ENCODE measurements at regions not wholly inside any gene's neighbourhood (a gene's known extent, or its start where the extent isn't known, plus 50 kb on each side); places are given as distances from the start of the nearest gene placed in this dataset.

GRCh38 chr3:127038466-127038865 is 55.6 kb downstream of the PLXNA1 start:
- Histone ChIP-seq H3K27me3 (ENCODE audit: control insufficient read depth in 2 of 2, insufficient read depth in 2 of 2, low read length in 2 of 2) (no peaks in the 10 kb centered on the region), H3K9me3 (ENCODE audit: control insufficient read depth in 2 of 2, low read length in 2 of 2) (no peaks in the 10 kb centered on the region), H3K9ac (ENCODE audit: low read depth in 1 of 2, low read length in 2 of 2) (no peak overlapping the region), H3K4me3 (ENCODE audit: low read length in 2 of 2) (no peak overlapping the region), H3K27ac (ENCODE audit: low read depth in 2 of 2, low read length in 2 of 2) (no peak overlapping the region), H3K36me3 (ENCODE audit: control insufficient read depth in 2 of 2, insufficient read depth in 2 of 2, low read length in 2 of 2) (peaks cover 0 to 4% of the 10 kb centered on the region in 2 donors), H3K4me1 (ENCODE audit: control insufficient read depth in 2 of 2, insufficient read depth in 2 of 2, low read length in 2 of 2) (peaks cover 23 to 28% of the 10 kb centered on the region in 2 donors)

GRCh38 chr3:127038923-127039581 is 56.1 kb downstream of the PLXNA1 start:
- Histone ChIP-seq H3K27ac (ENCODE audit: low read depth in 2 of 2, low read length in 2 of 2) (no peak overlapping the region), H3K36me3 (ENCODE audit: control insufficient read depth in 2 of 2, insufficient read depth in 2 of 2, low read length in 2 of 2) (no peaks in the 10 kb centered on the region), H3K9me3 (ENCODE audit: control insufficient read depth in 2 of 2, low read length in 2 of 2) (no peaks in the 10 kb centered on the region), H3K27me3 (ENCODE audit: control insufficient read depth in 2 of 2, insufficient read depth in 2 of 2, low read length in 2 of 2) (no peaks in the 10 kb centered on the region), H3K9ac (ENCODE audit: low read depth in 1 of 2, low read length in 2 of 2) (no peak overlapping the region), H3K4me3 (ENCODE audit: low read length in 2 of 2) (no peak overlapping the region), H3K4me1 (ENCODE audit: control insufficient read depth in 2 of 2, insufficient read depth in 2 of 2, low read length in 2 of 2) (peaks cover 23 to 28% of the 10 kb centered on the region in 2 donors)

- Histone ChIP-seq H3K9me3 (ENCODE audit: control insufficient read depth in 2 of 2, low read length in 2 of 2) (no peaks in the 10 kb centered on the region), H3K4me3 (ENCODE audit: low read length in 2 of 2) (no peak overlapping the region), H3K36me3 (ENCODE audit: control insufficient read depth in 2 of 2, insufficient read depth in 2 of 2, low read length in 2 of 2) (no peaks in the 10 kb centered on the region), H3K4me1 (ENCODE audit: control insufficient read depth in 2 of 2, insufficient read depth in 2 of 2, low read length in 2 of 2) (peaks cover 23 to 28% of the 10 kb centered on the region in 2 donors), H3K27ac (ENCODE audit: low read depth in 2 of 2, low read length in 2 of 2) (no peak overlapping the region), H3K27me3 (ENCODE audit: control insufficient read depth in 2 of 2, insufficient read depth in 2 of 2, low read length in 2 of 2) (no peaks in the 10 kb centered on the region), H3K9ac (ENCODE audit: low read depth in 1 of 2, low read length in 2 of 2) (no peak overlapping the region)
Observed at GRCh38 chr3:127039719-127040118, 56.8 kb downstream of the PLXNA1 start.

- no peaks in the 10 kb centered on the region for H3K27me3 ChIP-seq (ENCODE audit: control insufficient read depth in 2 of 2, insufficient read depth in 2 of 2, low read length in 2 of 2)
- H3K27ac ChIP-seq (ENCODE audit: low read depth in 2 of 2, low read length in 2 of 2): no peak overlapping the region
- H3K36me3 ChIP-seq (ENCODE audit: control insufficient read depth in 2 of 2, insufficient read depth in 2 of 2, low read length in 2 of 2): no peaks in the 10 kb centered on the region
- peaks cover 20 to 27% of the 10 kb centered on the region in 2 donors for H3K4me1 ChIP-seq (ENCODE audit: control insufficient read depth in 2 of 2, insufficient read depth in 2 of 2, low read length in 2 of 2)
- no peaks in the 10 kb centered on the region for H3K9me3 ChIP-seq (ENCODE audit: control insufficient read depth in 2 of 2, low read length in 2 of 2)
- H3K4me3 ChIP-seq (ENCODE audit: low read length in 2 of 2): no peak overlapping the region
- no peak overlapping the region for H3K9ac ChIP-seq (ENCODE audit: low read depth in 1 of 2, low read length in 2 of 2)
Observed at GRCh38 chr3:127040216-127040615, 57.3 kb downstream of the PLXNA1 start.

- H3K27me3 ChIP-seq (ENCODE audit: control insufficient read depth in 2 of 2, insufficient read depth in 2 of 2, low read length in 2 of 2): no peaks in the 10 kb centered on the region
- H3K9me3 ChIP-seq (ENCODE audit: control insufficient read depth in 2 of 2, low read length in 2 of 2): no peaks in the 10 kb centered on the region
- H3K4me1 ChIP-seq (ENCODE audit: control insufficient read depth in 2 of 2, insufficient read depth in 2 of 2, low read length in 2 of 2): peaks cover 10 to 17% of the 10 kb centered on the region in 2 donors
- no peak overlapping the region for H3K4me3 ChIP-seq (ENCODE audit: low read length in 2 of 2)
- no peak overlapping the region for H3K9ac ChIP-seq (ENCODE audit: low read depth in 1 of 2, low read length in 2 of 2)
- no peak overlapping the region for H3K27ac ChIP-seq (ENCODE audit: low read depth in 2 of 2, low read length in 2 of 2)
- no peaks in the 10 kb centered on the region for H3K36me3 ChIP-seq (ENCODE audit: control insufficient read depth in 2 of 2, insufficient read depth in 2 of 2, low read length in 2 of 2)
Observed at GRCh38 chr3:127041264-127041820, 58.4 kb downstream of the PLXNA1 start.

- H3K27ac ChIP-seq (ENCODE audit: low read depth in 2 of 2, low read length in 2 of 2): no peak overlapping the region
- no peak overlapping the region for H3K9ac ChIP-seq (ENCODE audit: low read depth in 1 of 2, low read length in 2 of 2)
- H3K36me3 ChIP-seq (ENCODE audit: control insufficient read depth in 2 of 2, insufficient read depth in 2 of 2, low read length in 2 of 2): no peaks in the 10 kb centered on the region
- H3K4me3 ChIP-seq (ENCODE audit: low read length in 2 of 2): no peak overlapping the region
- peaks cover 5 to 11% of the 10 kb centered on the region in 2 donors for H3K4me1 ChIP-seq (ENCODE audit: control insufficient read depth in 2 of 2, insufficient read depth in 2 of 2, low read length in 2 of 2)
- H3K9me3 ChIP-seq (ENCODE audit: control insufficient read depth in 2 of 2, low read length in 2 of 2): no peaks in the 10 kb centered on the region
- no peaks in the 10 kb centered on the region for H3K27me3 ChIP-seq (ENCODE audit: control insufficient read depth in 2 of 2, insufficient read depth in 2 of 2, low read length in 2 of 2)
Observed at GRCh38 chr3:127041933-127042332, 59.0 kb downstream of the PLXNA1 start.

GRCh38 chr3:127042634-127043033 is 59.7 kb downstream of the PLXNA1 start:
- no peaks in the 10 kb centered on the region for H3K9me3 ChIP-seq (ENCODE audit: control insufficient read depth in 2 of 2, low read length in 2 of 2)
- H3K4me3 ChIP-seq (ENCODE audit: low read length in 2 of 2): no peak overlapping the region
- no peak overlapping the region for H3K9ac ChIP-seq (ENCODE audit: low read depth in 1 of 2, low read length in 2 of 2)
- H3K4me1 ChIP-seq (ENCODE audit: control insufficient read depth in 2 of 2, insufficient read depth in 2 of 2, low read length in 2 of 2): peaks cover under 1 to 4% of the 10 kb centered on the region in 2 donors
- no peaks in the 10 kb centered on the region for H3K27me3 ChIP-seq (ENCODE audit: control insufficient read depth in 2 of 2, insufficient read depth in 2 of 2, low read length in 2 of 2)
- H3K36me3 ChIP-seq (ENCODE audit: control insufficient read depth in 2 of 2, insufficient read depth in 2 of 2, low read length in 2 of 2): no peaks in the 10 kb centered on the region
- H3K27ac ChIP-seq (ENCODE audit: low read depth in 2 of 2, low read length in 2 of 2): no peak overlapping the region

GRCh38 chr3:127043041-127043641 is 60.2 kb downstream of the PLXNA1 start:
- no peak overlapping the region for H3K4me3 ChIP-seq (ENCODE audit: low read length in 2 of 2)
- no peaks in the 10 kb centered on the region for H3K36me3 ChIP-seq (ENCODE audit: control insufficient read depth in 2 of 2, insufficient read depth in 2 of 2, low read length in 2 of 2)
- no peak overlapping the region for H3K27ac ChIP-seq (ENCODE audit: low read depth in 2 of 2, low read length in 2 of 2)
- no peaks in the 10 kb centered on the region for H3K9me3 ChIP-seq (ENCODE audit: control insufficient read depth in 2 of 2, low read length in 2 of 2)
- H3K27me3 ChIP-seq (ENCODE audit: control insufficient read depth in 2 of 2, insufficient read depth in 2 of 2, low read length in 2 of 2): no peaks in the 10 kb centered on the region
- H3K9ac ChIP-seq (ENCODE audit: low read depth in 1 of 2, low read length in 2 of 2): no peak overlapping the region
- H3K4me1 ChIP-seq (ENCODE audit: control insufficient read depth in 2 of 2, insufficient read depth in 2 of 2, low read length in 2 of 2): no peaks in the 10 kb centered on the region

GRCh38 chr3:127043731-127044510 is 61.0 kb downstream of the PLXNA1 start:
- no peak overlapping the region for H3K27ac ChIP-seq (ENCODE audit: low read depth in 2 of 2, low read length in 2 of 2)
- H3K9ac ChIP-seq (ENCODE audit: low read depth in 1 of 2, low read length in 2 of 2): no peak overlapping the region

GRCh38 chr3:127044996-127045395 is 62.1 kb downstream of the PLXNA1 start:
- H3K4me3 ChIP-seq (ENCODE audit: low read length in 2 of 2): no peak overlapping the region
- H3K4me1 ChIP-seq (ENCODE audit: control insufficient read depth in 2 of 2, insufficient read depth in 2 of 2, low read length in 2 of 2): no peaks in the 10 kb centered on the region
- no peaks in the 10 kb centered on the region for H3K36me3 ChIP-seq (ENCODE audit: control insufficient read depth in 2 of 2, insufficient read depth in 2 of 2, low read length in 2 of 2)
- H3K9ac ChIP-seq (ENCODE audit: low read depth in 1 of 2, low read length in 2 of 2): no peak overlapping the region
- no peaks in the 10 kb centered on the region for H3K9me3 ChIP-seq (ENCODE audit: control insufficient read depth in 2 of 2, low read length in 2 of 2)
- H3K27ac ChIP-seq (ENCODE audit: low read depth in 2 of 2, low read length in 2 of 2): no peak overlapping the region
- H3K27me3 ChIP-seq (ENCODE audit: control insufficient read depth in 2 of 2, insufficient read depth in 2 of 2, low read length in 2 of 2): peaks cover 0 to 2% of the 10 kb centered on the region in 2 donors

More at GRCh38 chr3:127043731-127044510, 61.0 kb downstream of the PLXNA1 start:
- Histone ChIP-seq H3K9me3 (ENCODE audit: control insufficient read depth in 2 of 2, low read length in 2 of 2) (no peaks in the 10 kb centered on the region), H3K36me3 (ENCODE audit: control insufficient read depth in 2 of 2, insufficient read depth in 2 of 2, low read length in 2 of 2) (no peaks in the 10 kb centered on the region), H3K27me3 (ENCODE audit: control insufficient read depth in 2 of 2, insufficient read depth in 2 of 2, low read length in 2 of 2) (no peaks in the 10 kb centered on the region), H3K4me1 (ENCODE audit: control insufficient read depth in 2 of 2, insufficient read depth in 2 of 2, low read length in 2 of 2) (no peaks in the 10 kb centered on the region), H3K4me3 (ENCODE audit: low read length in 2 of 2) (no peak overlapping the region)

Data from mucosa of rectum (tissue), 2 donors.